IPS-NIHi7 (cell line): ENCODE measurements at regions not wholly inside any gene's neighbourhood (a gene's known extent, or its start where the extent isn't known, plus 50 kb on each side); places are given as distances from the start of the nearest gene placed in this dataset.
A peak's percentile ranks its signal among the peaks of the same experiment; 100 is the strongest.

Source experiments
- DNase-seq: peaks from one replicate; pipeline ENCODE4 v3.0.0; 2012; ENCODE audit warnings: mixed read lengths; ENCODE audit errors: extremely low spot score

- DNase-seq = no peak
These were observed 59.5 kb downstream of the FZD1 start for GRCh38 chr7:91323626-91324158.

- no peak for DNase-seq
These were observed 60.4 kb downstream of the FZD1 start for GRCh38 chr7:91324663-91325062.

- DNase-seq = no peak
These were observed 61.5 kb downstream of the FZD1 start for GRCh38 chr7:91325726-91326125.

- no peak for DNase-seq
These were observed 62.4 kb downstream of the FZD1 start for GRCh38 chr7:91326516-91327199.

- DNase-seq = no peak
These were observed 63.1 kb downstream of the FZD1 start for GRCh38 chr7:91327346-91327745.

GRCh38 chr7:91329571-91329970, 65.3 kb downstream of the FZD1 start:
- DNase-seq = no peak

GRCh38 chr7:91330191-91330808, 66.1 kb downstream of the FZD1 start:
- no peak for DNase-seq

- no peak for DNase-seq
These were observed 66.6 kb downstream of the FZD1 start for GRCh38 chr7:91330866-91331265.

GRCh38 chr7:91336106-91336505, 71.9 kb downstream of the FZD1 start:
- DNase-seq = no peak

- DNase-seq = no peak
These were observed 74.2 kb downstream of the FZD1 start for GRCh38 chr7:91338226-91339020.

GRCh38 chr7:91342346-91342745, 78.1 kb downstream of the FZD1 start:
- DNase-seq = no peak

GRCh38 chr7:91343420-91343960, 79.3 kb downstream of the FZD1 start:
- no peak for DNase-seq

- DNase-seq = no peak
These were observed 79.9 kb downstream of the FZD1 start for GRCh38 chr7:91343996-91344629.

- DNase-seq = no peak
These were observed 80.7 kb downstream of the FZD1 start for GRCh38 chr7:91344911-91345310.

- no peak for DNase-seq
These were observed 81.2 kb downstream of the FZD1 start for GRCh38 chr7:91345449-91345848.

- DNase-seq = no peak
These were observed 82.2 kb downstream of the FZD1 start for GRCh38 chr7:91346426-91346825.

GRCh38 chr7:91347290-91347689, 83.1 kb downstream of the FZD1 start:
- no peak for DNase-seq

- DNase-seq = no peak
These were observed 84.5 kb downstream of the FZD1 start for GRCh38 chr7:91348711-91349110.

- no peak for DNase-seq
These were observed 87.1 kb downstream of the FZD1 start for GRCh38 chr7:91351374-91351773.

- DNase-seq = no peak
These were observed 87.9 kb downstream of the FZD1 start for GRCh38 chr7:91352091-91352490.

- peak; percentile 20 for DNase-seq
These were observed 89.6 kb downstream of the FZD1 start for GRCh38 chr7:91353848-91354247.
